ENCODE measurements at regions not wholly inside any gene's neighbourhood (a gene's known extent, or its start where the extent isn't known, plus 50 kb on each side); places are given as distances from the start of the nearest gene placed in this dataset.

DNA sequence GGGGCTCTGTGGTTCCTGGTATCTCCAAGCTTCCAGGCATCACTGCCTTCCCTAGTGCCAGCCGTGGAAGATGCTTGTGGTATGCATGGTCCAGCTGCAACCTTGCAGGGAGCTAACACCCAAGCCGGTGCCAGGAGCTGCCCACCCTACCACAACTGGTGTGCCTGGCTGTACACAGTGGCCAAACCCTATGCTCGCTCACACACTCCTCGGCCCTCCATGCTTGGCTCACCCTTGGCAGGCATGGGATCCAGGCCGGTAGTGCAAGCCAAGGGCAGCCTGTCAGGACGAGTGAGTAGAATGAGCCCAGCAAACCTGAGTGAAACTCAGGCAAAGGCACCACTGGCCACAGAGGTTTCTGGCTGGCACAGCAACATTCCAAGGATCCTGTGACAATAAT, 1676.0 kb downstream of the SLITRK1 start:
- Histone ChIP-seq H3F3A (replicated peaks; ENCODE audit: low read depth) (no peaks in the 10 kb centered on the region), H3K27me3 (ENCODE audit: insufficient read depth) (no peaks in the 10 kb centered on the region), H3K27ac (ENCODE audit: low read depth) (no peak overlapping the region), H3K36me3 (ENCODE audit: insufficient read depth) (no peaks in the 10 kb centered on the region), H4K20me1 (replicated peaks; ENCODE audit: insufficient read depth) (no peaks in the 10 kb centered on the region), H2AFZ (no peak overlapping the region), H3K4me2 (no peak overlapping the region), H3K4me3 (no peak overlapping the region), H3K79me2 (replicated peaks; ENCODE audit: insufficient read depth) (no peaks in the 10 kb centered on the region), H3K9me2 (ENCODE audit: insufficient read depth) (no peaks in the 10 kb centered on the region), H3K4me1 (ENCODE audit: insufficient read depth) (no peaks in the 10 kb centered on the region)
- DNase-seq (ENCODE audit: low spot score) (no peak), ATAC-seq (no peak)
- Mint-ChIP-seq H3K36me3 (ENCODE audit: low read depth) (peaks cover 6% of the 10 kb centered on the region; the same call in 1 of the 3 replicates), H3K4me1 (no peaks in the 10 kb centered on the region), H3K4me3 (no peak overlapping the region), H3K9me3 (peaks cover 14% of the 10 kb centered on the region), H3K27me3 (ENCODE audit: insufficient read depth, low read depth, poor library complexity) (no peaks in the 10 kb centered on the region), H3K27ac (no peak overlapping the region)
- no peak for TF ChIP-seq ZNF114 (CRISPR knock-in tag; IDR thresholded peaks at IDR 0.05)
- TF ChIP-seq CREB1 (CRISPR knock-in tag; IDR thresholded peaks at IDR 0.05; ENCODE audit: low read depth): no peak
- no peak for TF ChIP-seq NANOG (IDR thresholded peaks at IDR 0.05; ENCODE audit: borderline replicate concordance)
- TF ChIP-seq, protein P1, sequence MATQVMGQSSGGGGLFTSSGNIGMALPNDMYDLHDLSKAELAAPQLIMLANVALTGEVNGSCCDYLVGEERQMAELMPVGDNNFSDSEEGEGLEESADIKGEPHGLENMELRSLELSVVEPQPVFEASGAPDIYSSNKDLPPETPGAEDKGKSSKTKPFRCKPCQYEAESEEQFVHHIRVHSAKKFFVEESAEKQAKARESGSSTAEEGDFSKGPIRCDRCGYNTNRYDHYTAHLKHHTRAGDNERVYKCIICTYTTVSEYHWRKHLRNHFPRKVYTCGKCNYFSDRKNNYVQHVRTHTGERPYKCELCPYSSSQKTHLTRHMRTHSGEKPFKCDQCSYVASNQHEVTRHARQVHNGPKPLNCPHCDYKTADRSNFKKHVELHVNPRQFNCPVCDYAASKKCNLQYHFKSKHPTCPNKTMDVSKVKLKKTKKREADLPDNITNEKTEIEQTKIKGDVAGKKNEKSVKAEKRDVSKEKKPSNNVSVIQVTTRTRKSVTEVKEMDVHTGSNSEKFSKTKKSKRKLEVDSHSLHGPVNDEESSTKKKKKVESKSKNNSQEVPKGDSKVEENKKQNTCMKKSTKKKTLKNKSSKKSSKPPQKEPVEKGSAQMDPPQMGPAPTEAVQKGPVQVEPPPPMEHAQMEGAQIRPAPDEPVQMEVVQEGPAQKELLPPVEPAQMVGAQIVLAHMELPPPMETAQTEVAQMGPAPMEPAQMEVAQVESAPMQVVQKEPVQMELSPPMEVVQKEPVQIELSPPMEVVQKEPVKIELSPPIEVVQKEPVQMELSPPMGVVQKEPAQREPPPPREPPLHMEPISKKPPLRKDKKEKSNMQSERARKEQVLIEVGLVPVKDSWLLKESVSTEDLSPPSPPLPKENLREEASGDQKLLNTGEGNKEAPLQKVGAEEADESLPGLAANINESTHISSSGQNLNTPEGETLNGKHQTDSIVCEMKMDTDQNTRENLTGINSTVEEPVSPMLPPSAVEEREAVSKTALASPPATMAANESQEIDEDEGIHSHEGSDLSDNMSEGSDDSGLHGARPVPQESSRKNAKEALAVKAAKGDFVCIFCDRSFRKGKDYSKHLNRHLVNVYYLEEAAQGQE (IDR thresholded peaks at IDR 0.05; ENCODE audit: unreplicated experiment): no peak
- TF ChIP-seq JUNB (IDR thresholded peaks at IDR 0.05; ENCODE audit: unreplicated experiment): no peak

DNA sequence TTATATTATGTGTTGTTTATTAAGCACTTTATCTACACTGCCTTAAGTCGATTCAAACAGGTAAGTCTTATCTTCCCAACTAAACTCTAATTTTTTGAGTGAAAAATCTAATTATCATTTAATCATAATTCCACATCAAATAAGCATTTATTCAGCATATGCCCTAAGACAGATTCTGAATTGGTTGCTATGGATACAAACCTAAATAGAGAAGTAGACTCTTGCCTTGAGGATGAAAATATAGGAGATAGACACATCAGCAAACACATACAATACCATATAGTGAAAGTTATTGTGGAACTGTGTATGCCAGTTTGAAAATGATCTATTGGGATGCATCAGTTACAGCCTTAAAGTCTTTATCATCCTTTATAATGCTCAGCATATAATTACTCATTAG, 1679.9 kb downstream of the SLITRK1 start:
- peaks cover 6% of the 10 kb centered on the region; the same call in 1 of the 3 replicates for H3K36me3 Mint-ChIP-seq (ENCODE audit: low read depth)
- Histone ChIP-seq H3K27me3 (ENCODE audit: insufficient read depth) (no peaks in the 10 kb centered on the region), H3K4me2 (no peak overlapping the region), H3K79me2 (replicated peaks; ENCODE audit: insufficient read depth) (no peaks in the 10 kb centered on the region), H3K27ac (ENCODE audit: low read depth) (no peak overlapping the region), H3K4me3 (no peak overlapping the region), H3K9me2 (ENCODE audit: insufficient read depth) (no peaks in the 10 kb centered on the region), H4K20me1 (replicated peaks; ENCODE audit: insufficient read depth) (no peaks in the 10 kb centered on the region), H3F3A (replicated peaks; ENCODE audit: low read depth) (no peaks in the 10 kb centered on the region), H2AFZ (no peak overlapping the region), H3K4me1 (ENCODE audit: insufficient read depth) (no peaks in the 10 kb centered on the region; the same call in 1 of the 2 replicates), H3K36me3 (ENCODE audit: insufficient read depth) (no peaks in the 10 kb centered on the region)
- no peak for DNase-seq (ENCODE audit: low spot score)
- H3K27ac Mint-ChIP-seq: no peak overlapping the region
- H3K4me3 Mint-ChIP-seq: no peak overlapping the region
- no peak for ATAC-seq
- H3K4me1 Mint-ChIP-seq: no peaks in the 10 kb centered on the region; the same call in 2 of the 3 replicates
- H3K9me3 Mint-ChIP-seq: peaks cover 14% of the 10 kb centered on the region
- no peaks in the 10 kb centered on the region for H3K27me3 Mint-ChIP-seq (ENCODE audit: insufficient read depth, low read depth, poor library complexity)
- no peak for TF ChIP-seq POLR2AphosphoS5 (IDR thresholded peaks at IDR 0.05; ENCODE audit: low read depth)
- no peak for TF ChIP-seq ZNF114 (CRISPR knock-in tag; IDR thresholded peaks at IDR 0.05)
- TF ChIP-seq JUNB (IDR thresholded peaks at IDR 0.05; ENCODE audit: unreplicated experiment): no peak
- TF ChIP-seq CREB1 (CRISPR knock-in tag; IDR thresholded peaks at IDR 0.05; ENCODE audit: low read depth): no peak
- TF ChIP-seq EZH2 (IDR thresholded peaks at IDR 0.05; ENCODE audit: low read depth, unreplicated experiment): no peak
- TF ChIP-seq EZH2phosphoT487 (IDR thresholded peaks at IDR 0.05; ENCODE audit: unreplicated experiment): no peak
- no peak for TF ChIP-seq STAT1 (IDR thresholded peaks at IDR 0.05; ENCODE audit: unreplicated experiment)
- TF ChIP-seq, protein P2, sequence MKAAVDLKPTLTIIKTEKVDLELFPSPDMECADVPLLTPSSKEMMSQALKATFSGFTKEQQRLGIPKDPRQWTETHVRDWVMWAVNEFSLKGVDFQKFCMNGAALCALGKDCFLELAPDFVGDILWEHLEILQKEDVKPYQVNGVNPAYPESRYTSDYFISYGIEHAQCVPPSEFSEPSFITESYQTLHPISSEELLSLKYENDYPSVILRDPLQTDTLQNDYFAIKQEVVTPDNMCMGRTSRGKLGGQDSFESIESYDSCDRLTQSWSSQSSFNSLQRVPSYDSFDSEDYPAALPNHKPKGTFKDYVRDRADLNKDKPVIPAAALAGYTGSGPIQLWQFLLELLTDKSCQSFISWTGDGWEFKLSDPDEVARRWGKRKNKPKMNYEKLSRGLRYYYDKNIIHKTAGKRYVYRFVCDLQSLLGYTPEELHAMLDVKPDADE (IDR thresholded peaks at IDR 0.05): no peak
- TF ChIP-seq, protein P3, sequence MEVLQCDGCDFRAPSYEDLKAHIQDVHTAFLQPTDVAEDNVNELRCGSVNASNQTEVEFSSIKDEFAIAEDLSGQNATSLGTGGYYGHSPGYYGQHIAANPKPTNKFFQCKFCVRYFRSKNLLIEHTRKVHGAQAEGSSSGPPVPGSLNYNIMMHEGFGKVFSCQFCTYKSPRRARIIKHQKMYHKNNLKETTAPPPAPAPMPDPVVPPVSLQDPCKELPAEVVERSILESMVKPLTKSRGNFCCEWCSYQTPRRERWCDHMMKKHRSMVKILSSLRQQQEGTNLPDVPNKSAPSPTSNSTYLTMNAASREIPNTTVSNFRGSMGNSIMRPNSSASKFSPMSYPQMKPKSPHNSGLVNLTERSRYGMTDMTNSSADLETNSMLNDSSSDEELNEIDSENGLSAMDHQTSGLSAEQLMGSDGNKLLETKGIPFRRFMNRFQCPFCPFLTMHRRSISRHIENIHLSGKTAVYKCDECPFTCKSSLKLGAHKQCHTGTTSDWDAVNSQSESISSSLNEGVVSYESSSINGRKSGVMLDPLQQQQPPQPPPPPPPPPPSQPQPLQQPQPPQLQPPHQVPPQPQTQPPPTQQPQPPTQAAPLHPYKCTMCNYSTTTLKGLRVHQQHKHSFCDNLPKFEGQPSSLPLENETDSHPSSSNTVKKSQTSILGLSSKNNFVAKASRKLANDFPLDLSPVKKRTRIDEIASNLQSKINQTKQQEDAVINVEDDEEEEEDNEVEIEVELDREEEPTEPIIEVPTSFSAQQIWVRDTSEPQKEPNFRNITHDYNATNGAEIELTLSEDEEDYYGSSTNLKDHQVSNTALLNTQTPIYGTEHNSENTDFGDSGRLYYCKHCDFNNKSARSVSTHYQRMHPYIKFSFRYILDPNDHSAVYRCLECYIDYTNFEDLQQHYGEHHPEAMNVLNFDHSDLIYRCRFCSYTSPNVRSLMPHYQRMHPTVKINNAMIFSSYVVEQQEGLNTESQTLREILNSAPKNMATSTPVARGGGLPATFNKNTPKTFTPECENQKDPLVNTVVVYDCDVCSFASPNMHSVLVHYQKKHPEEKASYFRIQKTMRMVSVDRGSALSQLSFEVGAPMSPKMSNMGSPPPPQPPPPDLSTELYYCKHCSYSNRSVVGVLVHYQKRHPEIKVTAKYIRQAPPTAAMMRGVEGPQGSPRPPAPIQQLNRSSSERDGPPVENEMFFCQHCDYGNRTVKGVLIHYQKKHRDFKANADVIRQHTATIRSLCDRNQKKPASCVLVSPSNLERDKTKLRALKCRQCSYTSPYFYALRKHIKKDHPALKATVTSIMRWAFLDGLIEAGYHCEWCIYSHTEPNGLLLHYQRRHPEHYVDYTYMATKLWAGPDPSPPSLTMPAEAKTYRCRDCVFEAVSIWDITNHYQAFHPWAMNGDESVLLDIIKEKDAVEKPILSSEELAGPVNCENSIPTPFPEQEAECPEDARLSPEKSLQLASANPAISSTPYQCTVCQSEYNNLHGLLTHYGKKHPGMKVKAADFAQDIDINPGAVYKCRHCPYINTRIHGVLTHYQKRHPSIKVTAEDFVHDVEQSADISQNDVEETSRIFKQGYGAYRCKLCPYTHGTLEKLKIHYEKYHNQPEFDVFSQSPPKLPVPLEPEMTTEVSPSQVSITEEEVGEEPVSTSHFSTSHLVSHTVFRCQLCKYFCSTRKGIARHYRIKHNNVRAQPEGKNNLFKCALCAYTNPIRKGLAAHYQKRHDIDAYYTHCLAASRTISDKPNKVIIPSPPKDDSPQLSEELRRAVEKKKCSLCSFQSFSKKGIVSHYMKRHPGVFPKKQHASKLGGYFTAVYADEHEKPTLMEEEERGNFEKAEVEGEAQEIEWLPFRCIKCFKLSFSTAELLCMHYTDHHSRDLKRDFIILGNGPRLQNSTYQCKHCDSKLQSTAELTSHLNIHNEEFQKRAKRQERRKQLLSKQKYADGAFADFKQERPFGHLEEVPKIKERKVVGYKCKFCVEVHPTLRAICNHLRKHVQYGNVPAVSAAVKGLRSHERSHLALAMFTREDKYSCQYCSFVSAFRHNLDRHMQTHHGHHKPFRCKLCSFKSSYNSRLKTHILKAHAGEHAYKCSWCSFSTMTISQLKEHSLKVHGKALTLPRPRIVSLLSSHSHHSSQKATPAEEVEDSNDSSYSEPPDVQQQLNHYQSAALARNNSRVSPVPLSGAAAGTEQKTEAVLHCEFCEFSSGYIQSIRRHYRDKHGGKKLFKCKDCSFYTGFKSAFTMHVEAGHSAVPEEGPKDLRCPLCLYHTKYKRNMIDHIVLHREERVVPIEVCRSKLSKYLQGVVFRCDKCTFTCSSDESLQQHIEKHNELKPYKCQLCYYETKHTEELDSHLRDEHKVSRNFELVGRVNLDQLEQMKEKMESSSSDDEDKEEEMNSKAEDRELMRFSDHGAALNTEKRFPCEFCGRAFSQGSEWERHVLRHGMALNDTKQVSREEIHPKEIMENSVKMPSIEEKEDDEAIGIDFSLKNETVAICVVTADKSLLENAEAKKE (CRISPR knock-in tag; IDR thresholded peaks at IDR 0.05): no peak
